ENCODE measurements at regions not wholly inside any gene's neighbourhood (a gene's known extent, or its start where the extent isn't known, plus 50 kb on each side); places are given as distances from the start of the nearest gene placed in this dataset.

DNA sequence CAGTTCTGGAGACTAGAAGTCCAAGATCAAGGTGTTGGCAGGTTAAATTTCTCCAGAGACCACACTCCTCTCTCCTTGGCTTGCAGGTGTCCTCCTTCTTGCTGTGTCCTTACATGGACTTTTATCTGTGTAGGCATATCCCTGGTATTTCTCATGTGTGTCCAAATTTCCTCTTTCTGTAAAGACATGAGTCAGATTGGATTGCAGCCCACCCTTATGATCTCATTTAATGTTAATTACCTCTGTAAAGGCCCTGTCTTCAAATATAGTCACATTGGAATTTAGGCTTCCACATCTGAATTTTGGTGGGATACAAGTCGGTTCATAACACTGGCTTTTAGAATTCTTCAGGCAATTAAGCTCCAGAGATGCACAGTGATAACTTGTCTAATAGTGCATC lies 322.2 kb upstream of the GRIA1 start:
- H3K27ac ChIP-seq (ENCODE audit: low read depth in 1 of 2, low read length in 2 of 2): no peak overlapping the region
- DNase-seq: no peak
- no peaks in the 10 kb centered on the region for H3K4me1 Mint-ChIP-seq
- peaks cover 0 to 12% (median 2%) of the 10 kb centered on the region in 7 donors for H3K9me3 Mint-ChIP-seq
- no peaks in the 10 kb centered on the region for H3K36me3 Mint-ChIP-seq
- TF ChIP-seq, protein P1, sequence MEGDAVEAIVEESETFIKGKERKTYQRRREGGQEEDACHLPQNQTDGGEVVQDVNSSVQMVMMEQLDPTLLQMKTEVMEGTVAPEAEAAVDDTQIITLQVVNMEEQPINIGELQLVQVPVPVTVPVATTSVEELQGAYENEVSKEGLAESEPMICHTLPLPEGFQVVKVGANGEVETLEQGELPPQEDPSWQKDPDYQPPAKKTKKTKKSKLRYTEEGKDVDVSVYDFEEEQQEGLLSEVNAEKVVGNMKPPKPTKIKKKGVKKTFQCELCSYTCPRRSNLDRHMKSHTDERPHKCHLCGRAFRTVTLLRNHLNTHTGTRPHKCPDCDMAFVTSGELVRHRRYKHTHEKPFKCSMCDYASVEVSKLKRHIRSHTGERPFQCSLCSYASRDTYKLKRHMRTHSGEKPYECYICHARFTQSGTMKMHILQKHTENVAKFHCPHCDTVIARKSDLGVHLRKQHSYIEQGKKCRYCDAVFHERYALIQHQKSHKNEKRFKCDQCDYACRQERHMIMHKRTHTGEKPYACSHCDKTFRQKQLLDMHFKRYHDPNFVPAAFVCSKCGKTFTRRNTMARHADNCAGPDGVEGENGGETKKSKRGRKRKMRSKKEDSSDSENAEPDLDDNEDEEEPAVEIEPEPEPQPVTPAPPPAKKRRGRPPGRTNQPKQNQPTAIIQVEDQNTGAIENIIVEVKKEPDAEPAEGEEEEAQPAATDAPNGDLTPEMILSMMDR (IDR thresholded peaks at IDR 0.05): no peak
- H3K9ac ChIP-seq (ENCODE audit: insufficient read depth, low read length, poor library complexity, severe bottlenecking): no peak overlapping the region
- no peaks in the 10 kb centered on the region for H3K27me3 Mint-ChIP-seq (ENCODE audit: low read depth in 3 of 3)
- H3K4me1 ChIP-seq (ENCODE audit: control insufficient read depth in 1 of 2, insufficient read depth in 2 of 2, low read length in 2 of 2): no peaks in the 10 kb centered on the region
- intact Hi-C loops (cut with micrococcal nuclease): no loop called here
- no peaks in the 10 kb centered on the region for H4K20me1 ChIP-seq (ENCODE audit: insufficient read depth, low read length)
- no peak overlapping the region for H3K4me3 Mint-ChIP-seq
- H2AFZ ChIP-seq (ENCODE audit: insufficient read depth, low read depth, low read length, poor library complexity, severe bottlenecking): no peak overlapping the region
- no peak overlapping the region for H3K27ac Mint-ChIP-seq
- no peaks in the 10 kb centered on the region for H3K79me2 ChIP-seq (ENCODE audit: insufficient read depth, low read length)
- 86% methylated on average over 1 of the region's 1 CpG for WGBS (ENCODE audit: insufficient coverage)
- no peaks in the 10 kb centered on the region for H3K36me3 ChIP-seq (replicated peaks in 1 of 2; ENCODE audit: control insufficient read depth in 1 of 2, insufficient read depth in 2 of 2, low read length in 2 of 2)
- H3K27me3 ChIP-seq (ENCODE audit: control insufficient read depth in 2 of 2, insufficient read depth in 2 of 2, low read length in 2 of 2): no peaks in the 10 kb centered on the region
- no peaks in the 10 kb centered on the region for H3K9me3 ChIP-seq (replicated peaks in 1 of 2; ENCODE audit: control insufficient read depth in 1 of 2, insufficient read depth in 1 of 2, low read length in 2 of 2)
- H3K4me3 ChIP-seq (replicated peaks in 1 of 3; ENCODE audit: low read depth in 2 of 3, low read length in 3 of 3): no peak overlapping the region
- H3K4me2 ChIP-seq (replicated peaks; ENCODE audit: extremely low read depth, low read length, poor library complexity, severe bottlenecking): no peak overlapping the region

DNA sequence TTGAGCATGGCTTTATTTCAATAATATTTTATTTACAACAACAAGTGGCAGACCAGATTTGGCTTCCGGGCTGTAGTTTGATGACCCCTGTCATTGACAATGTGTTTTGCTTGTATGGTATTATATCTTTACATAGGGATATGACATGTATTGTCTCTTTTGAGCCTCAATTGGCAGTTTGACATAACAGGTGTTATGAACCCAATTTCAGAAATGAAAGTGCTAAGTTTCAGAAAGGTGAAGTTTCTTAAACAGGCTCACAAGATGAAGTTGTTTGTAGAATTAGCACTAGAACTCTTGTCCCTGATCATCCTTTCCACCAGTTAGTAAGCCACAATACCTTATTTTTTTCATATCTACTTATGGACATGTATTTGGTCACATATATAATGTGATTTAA lies 303.0 kb upstream of the GRIA1 start:
- no peak for DNase-seq
- Mint-ChIP-seq H3K27ac (no peak overlapping the region), H3K36me3 (no peaks in the 10 kb centered on the region), H3K4me1 (no peaks in the 10 kb centered on the region), H3K27me3 (ENCODE audit: low read depth in 3 of 3) (peaks cover 0 to 2% (median 0%) of the 10 kb centered on the region in 3 donors), H3K9me3 (peaks cover 0 to 12% (median 3%) of the 10 kb centered on the region in 7 donors), H3K4me3 (no peak overlapping the region)
- Histone ChIP-seq H3K79me2 (ENCODE audit: insufficient read depth, low read length) (no peaks in the 10 kb centered on the region), H3K36me3 (replicated peaks in 1 of 2; ENCODE audit: control insufficient read depth in 1 of 2, insufficient read depth in 2 of 2, low read length in 2 of 2) (no peaks in the 10 kb centered on the region), H3K27ac (ENCODE audit: low read depth in 1 of 2, low read length in 2 of 2) (no peak overlapping the region), H4K20me1 (ENCODE audit: insufficient read depth, low read length) (no peaks in the 10 kb centered on the region), H3K9ac (ENCODE audit: insufficient read depth, low read length, poor library complexity, severe bottlenecking) (no peak overlapping the region), H3K4me1 (ENCODE audit: control insufficient read depth in 1 of 2, insufficient read depth in 2 of 2, low read length in 2 of 2) (no peaks in the 10 kb centered on the region), H3K4me3 (replicated peaks in 1 of 3; ENCODE audit: low read depth in 2 of 3, low read length in 3 of 3) (no peak overlapping the region), H2AFZ (ENCODE audit: insufficient read depth, low read depth, low read length, poor library complexity, severe bottlenecking) (no peak overlapping the region), H3K4me2 (replicated peaks; ENCODE audit: extremely low read depth, low read length, poor library complexity, severe bottlenecking) (no peak overlapping the region), H3K9me3 (replicated peaks in 1 of 2; ENCODE audit: control insufficient read depth in 1 of 2, insufficient read depth in 1 of 2, low read length in 2 of 2) (peaks cover 0 to 7% of the 10 kb centered on the region in 2 donors), H3K27me3 (ENCODE audit: control insufficient read depth in 2 of 2, insufficient read depth in 2 of 2, low read length in 2 of 2) (no peaks in the 10 kb centered on the region)
- TF ChIP-seq, protein P1 (IDR thresholded peaks at IDR 0.05): no peak
- intact Hi-C loops (cut with micrococcal nuclease): no loop called here
- no CpG with 5 or more reads among the region's 1 CpG for WGBS (ENCODE audit: insufficient coverage)
